H9 (cell line): ENCODE measurements at regions not wholly inside any gene's neighbourhood (a gene's known extent, or its start where the extent isn't known, plus 50 kb on each side); places are given as distances from the start of the nearest gene placed in this dataset.

ENCODE experiments used
- DNase-seq: peaks from one replicate; pipeline ENCODE4 v3.0.0-alpha.2; 2017
- H2AFZ ChIP-seq: one replicate; pipeline ENCODE4 v1.6.1; 2013; ENCODE audit warnings: mild to moderate bottlenecking, low read length, control low read depth, moderate library complexity
- H2AK5ac ChIP-seq: 2 replicates; pipeline ENCODE4 v1.6.1; 2013; ENCODE audit warnings: low read length, control low read depth, mixed read lengths; ENCODE audit not compliant: insufficient read length
- H2BK120ac ChIP-seq: one replicate; pipeline ENCODE4 v1.6.1; 2013; ENCODE audit warnings: low read depth, mild to moderate bottlenecking, low read length, control low read depth, inconsistent platforms; ENCODE audit not compliant: poor library complexity, severe bottlenecking
- H2BK12ac ChIP-seq: 2 replicates; pipeline ENCODE4 v1.6.1; 2013; ENCODE audit warnings: low read length, control low read depth, mixed read lengths, low read depth; ENCODE audit not compliant: insufficient read length
- H2BK15ac ChIP-seq: 2 replicates; pipeline ENCODE4 v1.6.1; 2013; ENCODE audit warnings: low read depth, low read length, control low read depth
- H2BK20ac ChIP-seq: one replicate; pipeline ENCODE4 v1.6.1; 2013; ENCODE audit warnings: low read depth, mild to moderate bottlenecking, low read length, control low read depth, inconsistent platforms; ENCODE audit not compliant: poor library complexity, severe bottlenecking
- H2BK5ac ChIP-seq: 2 replicates; pipeline ENCODE4 v1.6.1; 2013; ENCODE audit warnings: low read length, control low read depth, mixed read lengths; ENCODE audit not compliant: insufficient read length
- H3K14ac ChIP-seq: 2 replicates; pipeline ENCODE4 v1.6.1; 2013; ENCODE audit warnings: low read length, control low read depth; ENCODE audit not compliant: insufficient read depth
- H3K18ac ChIP-seq: 2 replicates; pipeline ENCODE4 v1.6.1; 2013; ENCODE audit warnings: low read depth, mild to moderate bottlenecking, mixed read lengths, low read length, control low read depth; ENCODE audit not compliant: insufficient read length
- H3K23ac ChIP-seq: 2 replicates; pipeline ENCODE4 v1.6.1; 2013; ENCODE audit warnings: low read length, control low read depth, mixed read lengths, low read depth; ENCODE audit not compliant: insufficient read length
- H3K23me2 ChIP-seq: 2 replicates; pipeline ENCODE4 v1.6.1; 2013; ENCODE audit warnings: low read depth, mild to moderate bottlenecking, mixed read lengths, low read length, control low read depth; ENCODE audit not compliant: insufficient read length, poor library complexity, severe bottlenecking
- H3K27ac ChIP-seq: 2 replicates; pipeline ENCODE4 v1.5.1; 2013; ENCODE audit warnings: low read length, control low read depth, mixed read lengths, low read depth; ENCODE audit not compliant: insufficient read length
- H3K27me3 ChIP-seq: 2 replicates; pipeline ENCODE4 v1.6.1; 2013; ENCODE audit warnings: low read length, control low read depth, inconsistent platforms; ENCODE audit not compliant: insufficient read depth
- H3K4ac ChIP-seq: 2 replicates; pipeline ENCODE4 v1.6.1; 2013; ENCODE audit warnings: low read depth, mild to moderate bottlenecking, control low read depth, inconsistent platforms, low read length, moderate library complexity
- H3K4me1 ChIP-seq: 2 replicates; pipeline ENCODE4 v1.6.1; 2013; ENCODE audit warnings: low read length, control low read depth, inconsistent platforms; ENCODE audit not compliant: insufficient read depth
- H3K4me2 ChIP-seq: 2 replicates; pipeline ENCODE4 v1.6.1; 2013; ENCODE audit warnings: low read length, control low read depth, mixed read lengths; ENCODE audit not compliant: insufficient read length, insufficient read depth
- H3K56ac ChIP-seq: 2 replicates; pipeline ENCODE4 v1.6.1; 2013; ENCODE audit warnings: low read depth, mild to moderate bottlenecking, mixed read lengths, low read length, control low read depth; ENCODE audit not compliant: insufficient read length
- H3K79me1 ChIP-seq: 2 replicates; pipeline ENCODE4 v1.6.1; 2013; ENCODE audit warnings: low read depth, mild to moderate bottlenecking, moderate library complexity, low read length, control low read depth, inconsistent platforms; ENCODE audit not compliant: insufficient read depth, poor library complexity, severe bottlenecking
- H3K79me2 ChIP-seq: 2 replicates; pipeline ENCODE4 v1.6.1; 2013; ENCODE audit warnings: low read length, control low read depth, inconsistent platforms; ENCODE audit not compliant: insufficient read depth
- H3K9ac ChIP-seq: 2 replicates; pipeline ENCODE4 v1.6.1; 2013; ENCODE audit warnings: low read length, control low read depth, mixed read lengths; ENCODE audit not compliant: insufficient read length; ENCODE audit errors: extremely low read depth
- H3K9me3 ChIP-seq: one replicate; pipeline ENCODE4 v1.6.1; 2013; ENCODE audit warnings: low read depth, low read length, inconsistent platforms; ENCODE audit not compliant: control insufficient read depth
- H3T11ph ChIP-seq: one replicate; pipeline ENCODE4 v1.6.1; 2013; ENCODE audit warnings: mild to moderate bottlenecking, low read length, control low read depth, inconsistent platforms
- H4K20me1 ChIP-seq: one replicate; pipeline ENCODE4 v1.6.1; 2013; ENCODE audit not compliant: control insufficient read depth, insufficient read length, insufficient read depth
- H4K5ac ChIP-seq: 2 replicates; pipeline ENCODE4 v1.6.1; 2013; ENCODE audit warnings: low read depth, mild to moderate bottlenecking, mixed read lengths, low read length, control low read depth; ENCODE audit not compliant: insufficient read length
- H4K8ac ChIP-seq: replicated peaks from 2 replicates; pipeline ENCODE4 v1.6.1; 2013; ENCODE audit warnings: low read length, control low read depth, mixed read lengths, low read depth; ENCODE audit not compliant: insufficient read length
- H4K91ac ChIP-seq: 2 replicates; pipeline ENCODE4 v1.6.1; 2013; ENCODE audit warnings: low read depth, mild to moderate bottlenecking, moderate library complexity, mixed read lengths, low read length, control low read depth; ENCODE audit not compliant: insufficient read length
- H3K27ac Mint-ChIP-seq, 3 experiments: 2 replicates in 2 of 3; 3 replicates in 1 of 3; pipeline ENCODE4 v1.8.0; 2020 to 2021; ENCODE audit warnings: mixed read lengths in 3 of 3, mild to moderate bottlenecking in 1 of 3, moderate library complexity in 1 of 3
- H3K27me3 Mint-ChIP-seq: 2 replicates; pipeline ENCODE4 v1.8.0; 2021; ENCODE audit warnings: low read depth, mild to moderate bottlenecking, moderate library complexity, mixed read lengths
- H3K36me3 Mint-ChIP-seq, 3 experiments: 2 replicates in 2 of 3; 3 replicates in 1 of 3; pipeline ENCODE4 v1.8.0; 2020 to 2021; ENCODE audit warnings: low read depth in 3 of 3, mixed read lengths in 3 of 3; ENCODE audit not compliant: insufficient read depth in 1 of 3
- H3K4me1 Mint-ChIP-seq, 2 experiments: 2 replicates each; pipeline ENCODE4 v1.8.0; 2020; ENCODE audit warnings: mixed read lengths in 2 of 2
- H3K4me3 Mint-ChIP-seq, 2 experiments: 2 replicates in 1 of 2; 3 replicates in 1 of 2; pipeline ENCODE4 v1.8.0; 2020 to 2021; ENCODE audit warnings: mild to moderate bottlenecking in 2 of 2, mixed read lengths in 2 of 2, moderate library complexity in 1 of 2
- H3K9me3 Mint-ChIP-seq, 2 experiments: 2 replicates in 1 of 2; 3 replicates in 1 of 2; pipeline ENCODE4 v1.8.0; 2020; ENCODE audit warnings: mild to moderate bottlenecking in 2 of 2, mixed read lengths in 2 of 2, moderate library complexity in 1 of 2
- CTCF ChIP-seq: fragments of 200-600 bp; sonication (generic); conservative IDR thresholded peaks from 3 replicates; pipeline ENCODE4 v1.8.0; 2021; ENCODE audit warnings: antibody characterized with exemption, mild to moderate bottlenecking
- WGBS: extraction: QIAGEN DNeasy Blood & Tissue Kit; methylation state at CpG from one replicate; pipeline ENCODE4 v1.1.7; 2013; ENCODE audit warnings: missing lambda C conversion rate, low lambda C conversion rate, mixed read lengths; ENCODE audit not compliant: insufficient read length; ENCODE audit errors: extremely low coverage; 5-methylcytosine and 5-hydroxymethylcytosine counted together

- no peak overlapping the region for H3K23ac ChIP-seq
- no peaks in the 10 kb centered on the region for H4K20me1 ChIP-seq
- H2BK5ac ChIP-seq = no peak overlapping the region
- H2BK120ac ChIP-seq = no peak overlapping the region
- no peak overlapping the region for H3K4me3 Mint-ChIP-seq
- no peaks in the 10 kb centered on the region for H3K27me3 Mint-ChIP-seq
- no peak overlapping the region for H2BK20ac ChIP-seq
- no peak overlapping the region for H2AFZ ChIP-seq
- H2BK15ac ChIP-seq = no peak overlapping the region
- no peaks in the 10 kb centered on the region for H3K79me1 ChIP-seq
- H3K4ac ChIP-seq = no peak overlapping the region
- no peaks in the 10 kb centered on the region for H3K9me3 ChIP-seq
- peaks cover 7 to 14% of the 10 kb centered on the region in 2 experiments; a peak in 3 of 4 replicates for H3K4me1 Mint-ChIP-seq
- H4K91ac ChIP-seq = no peak overlapping the region
- H2BK12ac ChIP-seq = no peak overlapping the region
- TF ChIP-seq CTCF = no peak
- H3K56ac ChIP-seq = no peak overlapping the region
- H3T11ph ChIP-seq = no peak overlapping the region
- no peak overlapping the region for H3K27ac ChIP-seq
- no peak overlapping the region for H3K4me2 ChIP-seq
- H4K5ac ChIP-seq = no peak overlapping the region
- DNase-seq = no peak
- H3K23me2 ChIP-seq = no peaks in the 10 kb centered on the region
- WGBS = no CpG with 5 or more reads among the region's 1 CpG
- no peak overlapping the region for H4K8ac ChIP-seq
- peaks cover 0 to 7% of the 10 kb centered on the region in 2 experiments; a peak in 1 of 5 replicates for H3K9me3 Mint-ChIP-seq
- no peak overlapping the region for H3K18ac ChIP-seq
- H2AK5ac ChIP-seq = no peak overlapping the region
- H3K79me2 ChIP-seq = no peaks in the 10 kb centered on the region
- H3K9ac ChIP-seq = no peak overlapping the region
- 0 out of 7 replicates have a peak, but pooled peaks cover 0 to 8% (median 0%) of the 10 kb centered on the region in 3 experiments for H3K36me3 Mint-ChIP-seq
- H3K27me3 ChIP-seq = no peaks in the 10 kb centered on the region
- peaks cover 2% of the 10 kb centered on the region; the same call in 1 of the 2 replicates for H3K4me1 ChIP-seq
- no peak overlapping the region for H3K27ac Mint-ChIP-seq
- no peak overlapping the region for H3K14ac ChIP-seq
Measured at GRCh38 chr4:79848329-79848728, 224.7 kb downstream of the ANTXR2 start.
